B cell (primary cell): ENCODE measurements at regions not wholly inside any gene's neighbourhood (a gene's known extent, or its start where the extent isn't known, plus 50 kb on each side); places are given as distances from the start of the nearest gene placed in this dataset.

Experiments used
- ATAC-seq: fragments of 200-7000 bp; cut with Tn5 transposase; one replicate; pipeline ENCODE4 v1.10.0; 2021; ENCODE audit warnings: low read depth, mild to moderate bottlenecking, moderate number of reproducible peaks, moderate library complexity
- CTCF ChIA-PET: fragments of 350-600 bp; sonication (Branson Sonifier 250); formaldehyde crosslinking; loops from one replicate; lab custom pipeline; 2021; ENCODE audit warnings: antibody characterized with exemption, inconsistent platforms; lab: Charles Lee
- POLR2A ChIA-PET: fragments of 350-600 bp; sonication (Branson Sonifier 250); formaldehyde crosslinking; loops from one replicate; lab custom pipeline; 2021; ENCODE audit warnings: antibody characterized with exemption; lab: Charles Lee
- DNase-seq: peaks from one replicate; pipeline ENCODE4 v3.0.0; 2013
- H2AFZ ChIP-seq: 2 replicates; pipeline ENCODE4 v1.6.1; 2012; ENCODE audit warnings: mild to moderate bottlenecking, low read depth, low read length; ENCODE audit not compliant: insufficient read depth, poor library complexity, severe bottlenecking
- H3K27ac ChIP-seq, 2 donors: 1 replicate in 1 of 2; 2 replicates in 1 of 2; pipeline ENCODE4 v1.5.1; 2012 to 2013; ENCODE audit warnings: low read length in 2 of 2, mild to moderate bottlenecking in 2 of 2, moderate library complexity in 1 of 2
- H3K27me3 ChIP-seq, 4 experiments: fragments of 200-600 bp in 1 of 4; sonication (generic) in 1 of 4; replicated peaks in 1 of 4; 1 replicate in 2 of 4; 2 replicates in 2 of 4; pipeline versions ENCODE4 v1.6.1 to v1.7.0; 2013 to 2016; ENCODE audit warnings: low read length in 3 of 4, mild to moderate bottlenecking in 2 of 4, mixed read lengths in 1 of 4, moderate library complexity in 1 of 4; ENCODE audit not compliant: insufficient read depth in 4 of 4, control insufficient read depth in 3 of 4; ENCODE audit errors: control extremely low read depth in 1 of 4
- H3K36me3 ChIP-seq, 2 experiments: replicated peaks in 1 of 2; 1 replicate in 1 of 2; 2 replicates in 1 of 2; pipeline versions ENCODE4 v1.6.1 to v1.7.1; 2013; ENCODE audit warnings: low read length in 1 of 2; ENCODE audit not compliant: insufficient read depth in 2 of 2, control insufficient read depth in 1 of 2; ENCODE audit errors: control extremely low read depth in 1 of 2, extremely low read depth in 1 of 2
- H3K4me1 ChIP-seq, 2 donors: fragments of 200-600 bp in 1 of 2; sonication (generic) in 1 of 2; 1 replicate in 1 of 2; 2 replicates in 1 of 2; pipeline versions ENCODE4 v1.5.1 to v1.6.1; 2013 to 2017; ENCODE audit warnings: low read length in 2 of 2; ENCODE audit not compliant: control insufficient read depth in 2 of 2, insufficient read depth in 2 of 2
- H3K4me2 ChIP-seq: replicated peaks from 2 replicates; pipeline ENCODE3; 2012; ENCODE audit warnings: mild to moderate bottlenecking, low read depth, low read length; ENCODE audit not compliant: poor library complexity, severe bottlenecking
- H3K4me3 ChIP-seq, 5 experiments: fragments of 200-600 bp in 1 of 5; sonication (generic) in 1 of 5; 1 replicate in 3 of 5; 2 replicates in 2 of 5; pipeline versions ENCODE4 v1.5.1 to v1.7.0; 2011 to 2016; ENCODE audit warnings: low read length in 4 of 5, mild to moderate bottlenecking in 4 of 5, low read depth in 2 of 5, control low read depth in 1 of 5, moderate library complexity in 1 of 5; ENCODE audit not compliant: insufficient read depth in 1 of 5; ENCODE audit errors: control extremely low read depth in 1 of 5, extremely low read depth in 1 of 5
- H3K79me2 ChIP-seq: fragments of 200-600 bp; sonication (generic); one replicate; pipeline ENCODE4 v1.6.0; 2016; ENCODE audit warnings: low read length; ENCODE audit not compliant: control insufficient read depth, insufficient read depth
- H3K9ac ChIP-seq: fragments of 200-600 bp; sonication (generic); 2 replicates; pipeline ENCODE4 v1.6.1; 2017; ENCODE audit warnings: mild to moderate bottlenecking, low read length, moderate library complexity
- H3K9me3 ChIP-seq, 3 donors: one replicate each; pipeline versions ENCODE4 v1.6.1 to v1.7.1; 2013; ENCODE audit warnings: low read length in 2 of 3; ENCODE audit not compliant: control insufficient read depth in 2 of 3, insufficient read depth in 1 of 3; ENCODE audit errors: control extremely low read depth in 1 of 3
- H4K20me1 ChIP-seq: 2 replicates; pipeline ENCODE4 v1.6.0; 2012; ENCODE audit warnings: mild to moderate bottlenecking, low read length; ENCODE audit not compliant: insufficient read depth, control insufficient read depth, poor library complexity, severe bottlenecking
- H3K27ac Mint-ChIP-seq: one replicate; pipeline ENCODE4 v1.8.0; 2021; ENCODE audit warnings: mixed read lengths
- H3K27me3 Mint-ChIP-seq: one replicate; pipeline ENCODE4 v1.8.0; 2021; ENCODE audit warnings: mixed read lengths
- H3K4me1 Mint-ChIP-seq: one replicate; pipeline ENCODE4 v1.8.0; 2021; ENCODE audit warnings: mixed read lengths
- H3K4me3 Mint-ChIP-seq: one replicate; pipeline ENCODE4 v1.8.0; 2021; ENCODE audit warnings: mixed read lengths
- H3K9me3 Mint-ChIP-seq: one replicate; pipeline ENCODE4 v1.8.0; 2022; ENCODE audit warnings: mixed read lengths; ENCODE audit not compliant: insufficient read depth
- CTCF ChIP-seq: fragments of 200-600 bp; IDR thresholded peaks from one replicate; pipeline ENCODE4 v1.8.0; 2022; ENCODE audit warnings: antibody characterized with exemption, mild to moderate bottlenecking
- EZH2 ChIP-seq: IDR thresholded peaks from 2 replicates; pipeline ENCODE4 v1.6.1; 2012; ENCODE audit warnings: borderline replicate concordance, low read depth, mild to moderate bottlenecking, moderate library complexity, low read length; ENCODE audit not compliant: insufficient read depth, poor library complexity, severe bottlenecking
- WGBS: methylation state at CpG from one replicate; pipeline ENCODE4 v1.1.5; 2013; ENCODE audit warnings: missing lambda C conversion rate; ENCODE audit not compliant: insufficient coverage; 5-methylcytosine and 5-hydroxymethylcytosine counted together
- intact Hi-C: fragments of 100-400 bp; cut with micrococcal nuclease; formaldehyde crosslinking; loops from one replicate; pipeline ENCODE4 v1.10.0; 2022

- POLR2A ChIA-PET = no interaction called here
- Histone ChIP-seq H3K9me3 (no peaks in the 10 kb centered on the region), H3K4me3 (no peak overlapping the region), H4K20me1 (no peaks in the 10 kb centered on the region), H3K27ac (no peak overlapping the region), H2AFZ (no peak overlapping the region), H3K9ac (no peak overlapping the region), H3K79me2 (no peaks in the 10 kb centered on the region), H3K4me1 (no peaks in the 10 kb centered on the region), H3K4me2 (no peak overlapping the region), H3K36me3 (no peaks in the 10 kb centered on the region), H3K27me3 (no peaks in the 10 kb centered on the region)
- no peaks in the 10 kb centered on the region for H3K9me3 Mint-ChIP-seq
- ATAC-seq (no peak), DNase-seq (no peak)
- TF ChIP-seq EZH2 (no peak), CTCF (no peak)
- H3K4me3 Mint-ChIP-seq = no peak overlapping the region
- 100% methylated on average over 1 of the region's 2 CpGs for WGBS
- no peaks in the 10 kb centered on the region for H3K4me1 Mint-ChIP-seq
- no peak overlapping the region for H3K27ac Mint-ChIP-seq
- CTCF ChIA-PET = no interaction called here
- H3K27me3 Mint-ChIP-seq = peaks cover 1% of the 10 kb centered on the region
- intact Hi-C loops = no loop called here
These were observed 128.9 kb downstream of the XCL2 start for GRCh38 chr1:168414914-168415313.

- no peak for TF ChIP-seq EZH2
- no peak for TF ChIP-seq CTCF
- no peak overlapping the region for H3K27ac Mint-ChIP-seq
- WGBS = no CpG with 5 or more reads among the region's 8 CpGs
- H3K27me3 Mint-ChIP-seq = peaks cover 3% of the 10 kb centered on the region
- Histone ChIP-seq H3K4me1 (peaks cover 0 to 4% of the 10 kb centered on the region in 2 donors), H4K20me1 (no peaks in the 10 kb centered on the region), H3K36me3 (no peaks in the 10 kb centered on the region), H3K79me2 (no peaks in the 10 kb centered on the region), H3K9ac (no peak overlapping the region), H3K4me3 (no peak overlapping the region), H3K27ac (no peak overlapping the region), H2AFZ (no peak overlapping the region), H3K4me2 (no peak overlapping the region), H3K27me3 (no peaks in the 10 kb centered on the region), H3K9me3 (peaks cover 0 to 3% (median 2%) of the 10 kb centered on the region in 3 donors)
- H3K4me3 Mint-ChIP-seq = no peak overlapping the region
- ATAC-seq (no peak), DNase-seq (no peak)
- no peaks in the 10 kb centered on the region for H3K9me3 Mint-ChIP-seq
- H3K4me1 Mint-ChIP-seq = peaks cover 7% of the 10 kb centered on the region
- intact Hi-C loops = no loop called here
- ChIA-PET POLR2A (no interaction called here), CTCF (no interaction called here)
These were observed 129.8 kb downstream of the TBX19 start for GRCh38 chr1:168410464-168410863.
